Suprapubic skin (tissue), 4 donors: ENCODE measurements at regions not wholly inside any gene's neighbourhood (a gene's known extent, or its start where the extent isn't known, plus 50 kb on each side); places are given as distances from the start of the nearest gene placed in this dataset.
A peak's percentile ranks its signal among the peaks of the same experiment; 100 is the strongest.

ENCODE experiments used
- DNase-seq, 2 donors: peaks; one replicate each; pipeline ENCODE4 v3.0.0-alpha.2; 2019; ENCODE audit warnings: low spot score in 2 of 2
- H3K27ac ChIP-seq: fragments of 200-600 bp; sonication (generic); one replicate; pipeline ENCODE4 v1.5.1; 2019
- H3K27me3 ChIP-seq: fragments of 200-600 bp; sonication (generic); one replicate; pipeline ENCODE4 v1.5.1; 2019
- H3K36me3 ChIP-seq: fragments of 200-600 bp; sonication (generic); one replicate; pipeline ENCODE4 v1.5.1; 2019
- H3K4me1 ChIP-seq: fragments of 200-600 bp; sonication (generic); one replicate; pipeline ENCODE4 v1.5.1; 2019
- H3K4me3 ChIP-seq: fragments of 200-600 bp; sonication (generic); one replicate; pipeline ENCODE4 v1.5.1; 2019; ENCODE audit warnings: mild to moderate bottlenecking
- H3K9me3 ChIP-seq: fragments of 200-600 bp; sonication (generic); one replicate; pipeline ENCODE4 v1.5.1; 2019
- EP300 ChIP-seq: sonication (generic); formaldehyde crosslinking; IDR thresholded peaks from one replicate; pipeline ENCODE4 v1.6.1; 2017; ENCODE audit warnings: antibody characterized with exemption
- POLR2A ChIP-seq, 2 donors: fragments of 450-650 bp; IDR thresholded peaks; one replicate each; pipeline ENCODE4 v1.6.1; 2017; ENCODE audit warnings: antibody characterized with exemption in 2 of 2, mild to moderate bottlenecking in 2 of 2, moderate library complexity in 2 of 2
- POLR2AphosphoS5 ChIP-seq, 3 donors: sonication (generic); formaldehyde crosslinking; IDR thresholded peaks; one replicate each; pipeline ENCODE4 v1.6.1; 2017; ENCODE audit warnings: antibody characterized with exemption in 3 of 3
- WGBS: methylation state at CpG from one replicate; pipeline ENCODE4 v1.1.5; 2018; 5-methylcytosine and 5-hydroxymethylcytosine counted together
- TF ChIP-seq, protein P1 (sequence below), 2 donors: fragments of 200-600 bp in 1 of 2; fragments of 450-650 bp in 1 of 2; sonication (generic) in 1 of 2; IDR thresholded peaks; one replicate each; pipeline ENCODE4 v1.5.1; 2016 to 2019; ENCODE audit warnings: antibody characterized with exemption in 2 of 2, mild to moderate bottlenecking in 1 of 2, moderate library complexity in 1 of 2

DNA sequence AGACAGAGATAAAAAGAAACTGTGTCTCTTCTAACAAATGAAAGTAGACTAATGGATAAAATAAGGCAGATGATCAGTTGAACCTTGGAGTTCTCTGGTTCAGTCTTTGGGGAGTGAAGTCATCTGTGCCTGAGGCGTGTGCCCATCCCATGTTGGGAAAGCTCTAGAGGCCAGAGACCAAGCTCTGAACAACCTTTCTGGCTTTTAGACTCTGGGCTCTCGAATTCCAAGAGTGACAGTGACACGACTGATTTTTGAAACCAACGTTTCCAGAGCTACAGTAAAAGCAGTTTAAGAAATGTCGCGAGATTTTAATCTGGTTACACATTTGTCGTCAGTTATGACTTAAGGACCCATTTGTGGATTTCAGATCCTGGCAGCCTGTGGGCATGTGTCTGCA lies 83.7 kb upstream of the APCDD1 start:
- Histone ChIP-seq H3K4me1 (peaks cover 29% of the 10 kb centered on the region), H3K27ac (no peak overlapping the region), H3K9me3 (no peaks in the 10 kb centered on the region), H3K36me3 (no peaks in the 10 kb centered on the region), H3K4me3 (no peak overlapping the region), H3K27me3 (no peaks in the 10 kb centered on the region)
- 58% methylated on average over 7 of the region's 7 CpGs for WGBS
- TF ChIP-seq EP300 = no peak
- no peak for TF ChIP-seq POLR2AphosphoS5 (IDR thresholded peaks at IDR 0.05)
- TF ChIP-seq, protein P1, sequence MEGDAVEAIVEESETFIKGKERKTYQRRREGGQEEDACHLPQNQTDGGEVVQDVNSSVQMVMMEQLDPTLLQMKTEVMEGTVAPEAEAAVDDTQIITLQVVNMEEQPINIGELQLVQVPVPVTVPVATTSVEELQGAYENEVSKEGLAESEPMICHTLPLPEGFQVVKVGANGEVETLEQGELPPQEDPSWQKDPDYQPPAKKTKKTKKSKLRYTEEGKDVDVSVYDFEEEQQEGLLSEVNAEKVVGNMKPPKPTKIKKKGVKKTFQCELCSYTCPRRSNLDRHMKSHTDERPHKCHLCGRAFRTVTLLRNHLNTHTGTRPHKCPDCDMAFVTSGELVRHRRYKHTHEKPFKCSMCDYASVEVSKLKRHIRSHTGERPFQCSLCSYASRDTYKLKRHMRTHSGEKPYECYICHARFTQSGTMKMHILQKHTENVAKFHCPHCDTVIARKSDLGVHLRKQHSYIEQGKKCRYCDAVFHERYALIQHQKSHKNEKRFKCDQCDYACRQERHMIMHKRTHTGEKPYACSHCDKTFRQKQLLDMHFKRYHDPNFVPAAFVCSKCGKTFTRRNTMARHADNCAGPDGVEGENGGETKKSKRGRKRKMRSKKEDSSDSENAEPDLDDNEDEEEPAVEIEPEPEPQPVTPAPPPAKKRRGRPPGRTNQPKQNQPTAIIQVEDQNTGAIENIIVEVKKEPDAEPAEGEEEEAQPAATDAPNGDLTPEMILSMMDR (IDR thresholded peaks at IDR 0.05) = no peak
- no peak for TF ChIP-seq POLR2A (IDR thresholded peaks at IDR 0.05)
- DNase-seq = no peak

DNA sequence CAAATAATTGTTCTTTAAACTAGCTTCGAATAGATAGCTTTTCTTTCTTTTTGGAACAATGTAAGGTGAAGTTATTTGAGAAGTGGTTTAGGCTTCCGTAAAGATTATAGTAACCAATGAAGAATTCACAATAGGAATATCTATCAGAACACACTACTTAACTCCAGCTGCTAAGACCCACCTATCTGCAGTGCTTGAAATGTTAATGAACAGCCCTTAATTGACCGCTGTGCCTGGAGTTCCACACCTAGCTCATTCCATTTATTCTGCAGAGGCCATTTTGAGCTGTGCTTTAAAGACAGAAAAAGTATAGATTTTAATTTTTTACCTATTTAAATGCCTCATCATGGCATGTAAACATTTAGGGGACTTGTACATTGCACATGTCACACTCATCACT lies 83.3 kb upstream of the APCDD1 start:
- H3K9me3 ChIP-seq = no peaks in the 10 kb centered on the region
- no peak for TF ChIP-seq POLR2A (IDR thresholded peaks at IDR 0.05)

DNA sequence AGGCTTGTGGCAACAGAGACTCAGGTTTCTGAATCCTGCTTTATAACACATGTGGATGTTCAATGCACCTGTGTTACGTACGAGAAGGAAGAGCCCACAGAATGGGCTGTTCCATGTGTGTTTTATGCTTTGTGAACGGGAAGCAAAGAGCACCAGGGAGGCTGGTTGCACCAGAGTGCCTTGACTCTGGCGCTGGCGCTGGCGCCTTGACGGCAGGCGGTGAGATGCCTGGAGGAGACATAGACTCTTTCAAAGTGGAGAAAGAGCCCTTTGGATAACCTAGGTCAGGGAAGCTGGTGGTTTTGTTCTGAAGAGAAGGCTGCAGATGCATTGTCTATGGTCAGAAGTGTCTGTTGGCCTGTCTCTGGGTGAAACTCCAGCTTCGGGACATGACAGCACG lies 80.2 kb upstream of the APCDD1 start:
- no peaks in the 10 kb centered on the region for H3K27me3 ChIP-seq
- H3K9me3 ChIP-seq = no peaks in the 10 kb centered on the region
- H3K27ac ChIP-seq = peak overlapping the region; percentile 71
- TF ChIP-seq EP300 = no peak
- TF ChIP-seq POLR2AphosphoS5 (IDR thresholded peaks at IDR 0.05) = no peak
- TF ChIP-seq, protein P1 (IDR thresholded peaks at IDR 0.05) = no peak
- TF ChIP-seq POLR2A (IDR thresholded peaks at IDR 0.05) = no peak
- no peak overlapping the region for H3K4me3 ChIP-seq
- peaks cover 48% of the 10 kb centered on the region for H3K4me1 ChIP-seq
- WGBS = 51% methylated on average over 10 of the region's 10 CpGs
- no peak for DNase-seq
- no peaks in the 10 kb centered on the region for H3K36me3 ChIP-seq

More for the DNA sequence above, 83.3 kb upstream of the APCDD1 start:
- H3K4me3 ChIP-seq = no peak overlapping the region
- no peaks in the 10 kb centered on the region for H3K36me3 ChIP-seq
- H3K4me1 ChIP-seq = peaks cover 32% of the 10 kb centered on the region
- WGBS = 84% methylated on average over 3 of the region's 3 CpGs
- no peak overlapping the region for H3K27ac ChIP-seq
- H3K27me3 ChIP-seq = no peaks in the 10 kb centered on the region
- DNase-seq = no peak

DNA sequence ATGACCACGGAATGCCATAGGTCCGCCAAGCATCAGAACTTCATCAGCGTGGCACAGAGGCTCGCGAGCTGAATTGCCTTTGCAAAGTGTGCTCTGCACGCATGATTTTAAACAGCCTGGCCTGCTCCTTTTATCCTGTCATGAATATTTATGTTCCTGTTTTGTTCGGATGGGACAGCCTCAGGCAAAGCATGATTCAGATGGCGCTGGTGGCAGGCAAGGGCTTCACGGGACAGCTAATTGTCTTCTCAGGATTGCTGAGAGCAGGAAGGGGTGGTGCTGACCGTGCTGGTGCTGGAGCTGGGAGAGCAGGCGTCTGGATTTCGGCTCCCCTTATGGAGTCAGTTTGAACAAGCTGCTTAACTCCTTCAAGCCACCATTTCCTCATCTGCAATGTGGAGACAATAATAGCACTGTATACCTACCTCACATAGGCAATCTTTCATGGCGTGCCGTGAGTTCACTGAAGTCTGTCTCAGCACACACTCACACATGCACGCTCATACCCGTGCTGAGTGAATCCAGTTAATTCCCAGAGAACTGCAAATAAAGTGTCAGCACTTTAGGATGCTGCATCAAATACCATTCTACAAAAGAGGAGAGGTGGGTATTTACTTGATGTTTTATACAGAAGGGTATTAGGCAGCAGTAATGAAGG lies 79.7 kb upstream of the APCDD1 start:
- Histone ChIP-seq H3K27me3 (no peaks in the 10 kb centered on the region), H3K27ac (peak overlapping the region; percentile 71), H3K36me3 (no peaks in the 10 kb centered on the region), H3K4me1 (peaks cover 53% of the 10 kb centered on the region), H3K4me3 (no peak overlapping the region), H3K9me3 (no peaks in the 10 kb centered on the region)
- DNase-seq = no peak
- TF ChIP-seq EP300 (no peak), POLR2A (IDR thresholded peaks at IDR 0.05) (no peak), POLR2AphosphoS5 (IDR thresholded peaks at IDR 0.05) (peak in 1 of 3 donors; percentile 13)
- WGBS = 43% methylated on average over 16 of the region's 16 CpGs

DNA sequence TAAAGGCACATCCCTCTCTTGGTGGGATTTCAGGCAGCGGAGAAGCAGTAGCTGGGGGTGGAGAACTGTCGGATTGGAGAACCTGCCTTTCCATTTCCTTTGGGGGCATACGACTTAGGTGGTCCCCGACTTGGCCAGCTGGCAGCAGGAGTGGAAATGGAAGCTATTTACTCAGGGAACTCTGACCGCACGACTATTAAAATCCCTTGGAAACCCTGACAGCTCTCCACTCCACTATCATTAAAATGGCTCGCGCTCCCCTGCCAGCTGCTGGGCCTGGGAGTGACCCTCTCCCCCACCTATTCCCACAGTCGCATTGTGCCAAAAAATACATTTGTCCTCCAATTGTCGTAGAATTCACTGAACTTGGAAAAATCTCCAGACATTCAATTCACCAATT lies 77.7 kb upstream of the APCDD1 start:
- no peak for TF ChIP-seq EP300
- no peak for TF ChIP-seq POLR2AphosphoS5 (IDR thresholded peaks at IDR 0.05)
- no peak for TF ChIP-seq POLR2A (IDR thresholded peaks at IDR 0.05)
- TF ChIP-seq, protein P1 (IDR thresholded peaks at IDR 0.05) = no peak
- 56% methylated on average over 10 of the region's 10 CpGs for WGBS
- no peak for DNase-seq
- peaks cover 56% of the 10 kb centered on the region for H3K4me1 ChIP-seq
- H3K36me3 ChIP-seq = no peaks in the 10 kb centered on the region
- no peaks in the 10 kb centered on the region for H3K27me3 ChIP-seq
- H3K9me3 ChIP-seq = no peaks in the 10 kb centered on the region
- H3K4me3 ChIP-seq = no peak overlapping the region
- no peak overlapping the region for H3K27ac ChIP-seq

DNA sequence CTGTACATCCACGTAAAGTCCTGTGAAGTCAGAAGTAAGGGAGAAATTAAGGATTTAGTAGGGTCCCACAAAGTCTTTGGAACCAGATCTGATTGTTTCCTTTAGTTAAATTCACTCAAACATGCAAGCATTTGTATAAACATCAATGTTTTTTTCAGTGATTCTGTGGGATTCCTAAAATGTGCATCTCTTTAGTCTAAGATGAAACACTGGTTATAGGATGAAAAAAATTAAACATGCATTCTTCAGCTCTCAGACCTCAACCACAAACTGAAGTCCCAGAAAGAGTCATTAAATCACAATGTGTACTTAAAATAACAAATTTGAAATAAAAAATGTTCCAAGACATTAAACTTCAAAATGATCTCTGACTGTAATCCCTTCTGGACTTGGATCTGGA lies 76.5 kb upstream of the APCDD1 start:
- no peak for DNase-seq
- Histone ChIP-seq H3K27me3 (no peaks in the 10 kb centered on the region), H3K9me3 (no peaks in the 10 kb centered on the region), H3K4me1 (peaks cover 56% of the 10 kb centered on the region), H3K4me3 (no peak overlapping the region), H3K36me3 (no peaks in the 10 kb centered on the region), H3K27ac (no peak overlapping the region)
- TF ChIP-seq POLR2AphosphoS5 (IDR thresholded peaks at IDR 0.05) = no peak
- TF ChIP-seq, protein P1 (IDR thresholded peaks at IDR 0.05) = no peak
- TF ChIP-seq POLR2A (IDR thresholded peaks at IDR 0.05) = no peak
- no peak for TF ChIP-seq EP300
- 88% methylated on average over 1 of the region's 1 CpG for WGBS
